Fibroblast of lung (primary cell): ENCODE measurements at regions not wholly inside any gene's neighbourhood (a gene's known extent, or its start where the extent isn't known, plus 50 kb on each side); places are given as distances from the start of the nearest gene placed in this dataset.

ENCODE experiments used
- DNase-seq, 2 donors: peaks; one replicate each; pipeline versions ENCODE4 v3.0.0 to v3.0.0-alpha.2; 2010; ENCODE audit warnings: low read depth in 2 of 2
- H2AFZ ChIP-seq: 2 replicates; pipeline ENCODE4 v1.5.1; 2012; ENCODE audit warnings: low read length, control low read depth, inconsistent platforms
- H3K27ac ChIP-seq: 2 replicates; pipeline ENCODE4 v1.5.1; 2011; ENCODE audit warnings: low read length, control low read depth; ENCODE audit not compliant: insufficient read depth
- H3K27me3 ChIP-seq: 2 replicates; pipeline ENCODE4 v1.5.1; 2011; ENCODE audit warnings: mild to moderate bottlenecking, low read length; ENCODE audit not compliant: control insufficient read depth, insufficient read depth
- H3K36me3 ChIP-seq: 2 replicates; pipeline ENCODE4 v1.5.1; 2011; ENCODE audit warnings: low read length; ENCODE audit not compliant: control insufficient read depth, insufficient read depth
- H3K4me1 ChIP-seq: 2 replicates; pipeline ENCODE4 v1.5.1; 2011; ENCODE audit warnings: low read length; ENCODE audit not compliant: control insufficient read depth, insufficient read depth; ENCODE audit errors: extremely low read depth
- H3K4me2 ChIP-seq: 2 replicates; pipeline ENCODE4 v1.5.1; 2011; ENCODE audit warnings: low read length, control low read depth; ENCODE audit not compliant: insufficient read depth; ENCODE audit errors: extremely low read depth
- H3K4me3 ChIP-seq, 4 experiments: fragments of 200-600 bp in 1 of 4; sonication (generic) in 1 of 4; replicated peaks in 1 of 4; 2 replicates each; pipeline ENCODE4 v1.5.1; 2011 to 2016; ENCODE audit warnings: low read length in 4 of 4, low read depth in 3 of 4, mild to moderate bottlenecking in 3 of 4, control low read depth in 2 of 4, inconsistent platforms in 1 of 4, mixed read lengths in 1 of 4; ENCODE audit not compliant: insufficient read depth in 1 of 4; ENCODE audit errors: control extremely low read depth in 1 of 4
- H3K79me2 ChIP-seq: 2 replicates; pipeline ENCODE4 v1.5.1; 2012; ENCODE audit warnings: mild to moderate bottlenecking, low read length, inconsistent platforms; ENCODE audit not compliant: control insufficient read depth, insufficient read depth
- H3K9ac ChIP-seq: 2 replicates; pipeline ENCODE4 v1.5.1; 2011; ENCODE audit warnings: mild to moderate bottlenecking, low read length, control low read depth; ENCODE audit not compliant: insufficient read depth
- H3K9me3 ChIP-seq: 2 replicates; pipeline ENCODE4 v1.5.1; 2012; ENCODE audit warnings: low read depth, low read length; ENCODE audit not compliant: control insufficient read depth, insufficient read depth
- H4K20me1 ChIP-seq: 2 replicates; pipeline ENCODE4 v1.5.1; 2011; ENCODE audit warnings: low read length; ENCODE audit not compliant: control insufficient read depth, insufficient read depth; ENCODE audit errors: extremely low read depth
- EZH2 ChIP-seq: IDR thresholded peaks from 2 replicates; pipeline ENCODE4 v1.5.1; 2012; ENCODE audit warnings: low read length, control low read depth, mild to moderate bottlenecking; ENCODE audit errors: missing control alignments
- TF ChIP-seq, protein P1 (sequence below), 2 donors: IDR thresholded peaks in 1 of 2; conservative IDR thresholded peaks in 1 of 2; 1 replicate in 1 of 2; 2 replicates in 1 of 2; pipeline ENCODE4 v1.5.1; 2011 to 2012; ENCODE audit warnings: low read length in 2 of 2, control low read depth in 1 of 2, inconsistent platforms in 1 of 2, low read depth in 1 of 2, mild to moderate bottlenecking in 1 of 2

DNA sequence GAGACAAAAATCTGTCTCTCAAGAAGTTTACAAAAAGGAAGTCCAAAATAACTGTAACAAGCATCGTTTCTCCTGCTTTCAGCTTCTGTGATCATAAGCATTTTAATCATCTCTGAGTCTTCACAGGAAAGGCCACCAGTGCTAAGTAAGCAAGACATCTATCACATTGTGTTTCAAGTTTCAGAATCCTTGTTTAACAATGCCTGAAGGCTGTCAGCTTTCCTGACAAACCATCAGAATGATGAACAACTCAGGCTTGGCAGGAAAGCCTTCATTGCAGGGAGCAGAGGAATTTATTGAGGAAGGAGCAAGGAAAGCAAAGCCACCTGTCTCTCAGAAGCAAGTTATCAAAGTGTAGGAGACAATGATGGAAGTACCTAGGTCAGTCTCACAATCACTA lies 143.5 kb upstream of the DAPK1 start:
- H3K9ac ChIP-seq: no peak overlapping the region
- no peaks in the 10 kb centered on the region for H4K20me1 ChIP-seq
- H3K36me3 ChIP-seq: no peaks in the 10 kb centered on the region
- H3K79me2 ChIP-seq: no peaks in the 10 kb centered on the region
- DNase-seq: no peak
- H3K4me3 ChIP-seq: no peak overlapping the region
- H3K4me2 ChIP-seq: no peak overlapping the region
- no peak overlapping the region for H2AFZ ChIP-seq
- H3K27ac ChIP-seq: no peak overlapping the region
- TF ChIP-seq EZH2: no peak
- TF ChIP-seq, protein P1, sequence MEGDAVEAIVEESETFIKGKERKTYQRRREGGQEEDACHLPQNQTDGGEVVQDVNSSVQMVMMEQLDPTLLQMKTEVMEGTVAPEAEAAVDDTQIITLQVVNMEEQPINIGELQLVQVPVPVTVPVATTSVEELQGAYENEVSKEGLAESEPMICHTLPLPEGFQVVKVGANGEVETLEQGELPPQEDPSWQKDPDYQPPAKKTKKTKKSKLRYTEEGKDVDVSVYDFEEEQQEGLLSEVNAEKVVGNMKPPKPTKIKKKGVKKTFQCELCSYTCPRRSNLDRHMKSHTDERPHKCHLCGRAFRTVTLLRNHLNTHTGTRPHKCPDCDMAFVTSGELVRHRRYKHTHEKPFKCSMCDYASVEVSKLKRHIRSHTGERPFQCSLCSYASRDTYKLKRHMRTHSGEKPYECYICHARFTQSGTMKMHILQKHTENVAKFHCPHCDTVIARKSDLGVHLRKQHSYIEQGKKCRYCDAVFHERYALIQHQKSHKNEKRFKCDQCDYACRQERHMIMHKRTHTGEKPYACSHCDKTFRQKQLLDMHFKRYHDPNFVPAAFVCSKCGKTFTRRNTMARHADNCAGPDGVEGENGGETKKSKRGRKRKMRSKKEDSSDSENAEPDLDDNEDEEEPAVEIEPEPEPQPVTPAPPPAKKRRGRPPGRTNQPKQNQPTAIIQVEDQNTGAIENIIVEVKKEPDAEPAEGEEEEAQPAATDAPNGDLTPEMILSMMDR (conservative IDR thresholded peaks at IDR 0.05 in 1 of 2, IDR thresholded peaks at IDR 0.05 in 1 of 2; ENCODE audit: low read depth in 1 of 2, low read length in 2 of 2): no peak
- H3K9me3 ChIP-seq: no peaks in the 10 kb centered on the region
- H3K27me3 ChIP-seq: no peaks in the 10 kb centered on the region
- no peaks in the 10 kb centered on the region for H3K4me1 ChIP-seq

DNA sequence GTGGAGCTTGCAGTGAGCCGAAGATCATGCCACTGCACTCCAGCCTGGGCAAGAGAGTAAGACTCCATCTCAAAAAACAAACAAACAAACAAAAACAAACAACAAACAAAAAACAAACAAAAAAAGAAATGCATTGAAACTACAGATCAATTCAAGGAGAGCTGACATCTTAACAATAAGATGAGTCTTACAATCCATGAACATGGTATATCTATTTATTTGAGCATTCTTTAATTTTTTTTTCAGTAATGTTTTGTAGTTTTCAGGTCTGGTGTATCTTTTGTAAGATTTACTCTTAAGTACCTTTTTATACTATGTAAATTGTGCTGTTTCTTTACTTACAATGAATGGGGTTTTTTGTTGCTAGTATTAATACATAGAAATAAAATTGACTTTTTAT lies 140.1 kb upstream of the DAPK1 start:
- no peak for DNase-seq

DNA sequence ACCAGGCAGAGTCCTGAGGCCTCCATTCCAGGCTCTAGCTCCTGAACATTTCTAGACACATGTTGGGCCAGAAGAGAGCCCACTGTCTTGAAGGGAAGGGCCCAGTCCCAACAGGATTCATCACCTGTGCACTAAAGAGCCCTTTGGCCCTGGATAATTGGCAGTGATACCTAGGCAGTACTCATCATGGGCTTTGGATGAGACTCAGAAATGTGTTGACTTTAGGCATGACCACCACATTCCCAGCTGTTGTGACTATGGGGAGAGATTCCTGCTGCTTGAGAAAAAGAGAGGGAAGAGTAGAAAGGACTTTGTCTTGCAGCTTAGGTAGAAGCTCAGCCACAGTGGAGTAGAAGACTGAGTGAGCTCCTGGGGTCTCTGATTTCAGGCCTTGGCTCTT lies 138.4 kb upstream of the DAPK1 start:
- Histone ChIP-seq H3K27ac (no peak overlapping the region), H3K4me3 (no peak overlapping the region), H3K79me2 (no peaks in the 10 kb centered on the region), H3K4me1 (no peaks in the 10 kb centered on the region), H3K36me3 (no peaks in the 10 kb centered on the region), H3K27me3 (no peaks in the 10 kb centered on the region), H3K4me2 (no peak overlapping the region), H4K20me1 (no peaks in the 10 kb centered on the region), H3K9me3 (no peaks in the 10 kb centered on the region), H3K9ac (no peak overlapping the region), H2AFZ (no peak overlapping the region)
- TF ChIP-seq, protein P1 (conservative IDR thresholded peaks at IDR 0.05 in 1 of 2, IDR thresholded peaks at IDR 0.05 in 1 of 2; ENCODE audit: low read depth in 1 of 2, low read length in 2 of 2): no peak
- no peak for TF ChIP-seq EZH2
- no peak for DNase-seq

More for the DNA sequence above, 140.1 kb upstream of the DAPK1 start:
- H3K4me3 ChIP-seq: no peak overlapping the region
- H3K27ac ChIP-seq: no peak overlapping the region
- H3K9ac ChIP-seq: no peak overlapping the region
- no peak overlapping the region for H3K4me2 ChIP-seq
- TF ChIP-seq, protein P1 (conservative IDR thresholded peaks at IDR 0.05 in 1 of 2, IDR thresholded peaks at IDR 0.05 in 1 of 2; ENCODE audit: low read depth in 1 of 2, low read length in 2 of 2): no peak
- no peak for TF ChIP-seq EZH2
- no peaks in the 10 kb centered on the region for H3K9me3 ChIP-seq
- H3K79me2 ChIP-seq: no peaks in the 10 kb centered on the region
- no peak overlapping the region for H2AFZ ChIP-seq
- no peaks in the 10 kb centered on the region for H3K36me3 ChIP-seq
- no peaks in the 10 kb centered on the region for H3K27me3 ChIP-seq
- H4K20me1 ChIP-seq: no peaks in the 10 kb centered on the region
- H3K4me1 ChIP-seq: no peaks in the 10 kb centered on the region
